Peyer's patch (tissue), 4 donors: ENCODE measurements at regions not wholly inside any gene's neighbourhood (a gene's known extent, or its start where the extent isn't known, plus 50 kb on each side); places are given as distances from the start of the nearest gene placed in this dataset.
"Not testable (repeated sequence)": the region's sequence is repeated elsewhere in the genome, so short reads cannot be mapped to it uniquely, and the experiment has no call there.

Experiments
- POLR2A ChIP-seq, 2 donors: fragments of 450-650 bp; IDR thresholded peaks; one replicate each; pipeline ENCODE4 v1.5.1; 2017; ENCODE audit warnings: antibody characterized with exemption in 2 of 2, mild to moderate bottlenecking in 2 of 2, moderate library complexity in 2 of 2
- TF ChIP-seq, protein P1 (sequence below), 6 experiments: fragments of 450-650 bp in 4 of 6; fragments of 200-600 bp in 2 of 6; sonication (generic) in 1 of 6; IDR thresholded peaks; one replicate each; pipeline ENCODE4 v1.5.1; 2017 to 2019; ENCODE audit warnings: antibody characterized with exemption in 6 of 6, mild to moderate bottlenecking in 3 of 6, moderate library complexity in 1 of 6

DNA sequence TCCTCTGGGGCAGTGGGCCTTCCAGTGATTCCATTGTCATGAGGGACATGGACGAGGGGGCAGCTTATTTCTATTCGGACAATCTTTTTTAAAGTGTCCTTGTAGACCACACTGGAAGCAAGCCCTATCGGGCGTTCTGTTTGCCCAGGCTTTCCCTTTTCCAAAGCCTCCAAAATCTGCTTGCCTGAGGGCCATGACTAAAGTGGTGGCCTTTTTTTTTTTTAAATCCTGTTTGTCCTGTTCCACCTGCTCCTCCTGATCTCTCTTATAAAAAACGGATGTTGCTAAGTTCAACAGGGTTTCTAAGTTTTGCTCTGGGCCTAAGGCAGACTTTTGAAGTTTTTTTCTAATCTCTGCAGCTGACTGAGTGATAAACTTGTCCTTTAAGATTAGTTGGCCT is 1380.1 kb downstream of the SI start:
- TF ChIP-seq, protein P1, sequence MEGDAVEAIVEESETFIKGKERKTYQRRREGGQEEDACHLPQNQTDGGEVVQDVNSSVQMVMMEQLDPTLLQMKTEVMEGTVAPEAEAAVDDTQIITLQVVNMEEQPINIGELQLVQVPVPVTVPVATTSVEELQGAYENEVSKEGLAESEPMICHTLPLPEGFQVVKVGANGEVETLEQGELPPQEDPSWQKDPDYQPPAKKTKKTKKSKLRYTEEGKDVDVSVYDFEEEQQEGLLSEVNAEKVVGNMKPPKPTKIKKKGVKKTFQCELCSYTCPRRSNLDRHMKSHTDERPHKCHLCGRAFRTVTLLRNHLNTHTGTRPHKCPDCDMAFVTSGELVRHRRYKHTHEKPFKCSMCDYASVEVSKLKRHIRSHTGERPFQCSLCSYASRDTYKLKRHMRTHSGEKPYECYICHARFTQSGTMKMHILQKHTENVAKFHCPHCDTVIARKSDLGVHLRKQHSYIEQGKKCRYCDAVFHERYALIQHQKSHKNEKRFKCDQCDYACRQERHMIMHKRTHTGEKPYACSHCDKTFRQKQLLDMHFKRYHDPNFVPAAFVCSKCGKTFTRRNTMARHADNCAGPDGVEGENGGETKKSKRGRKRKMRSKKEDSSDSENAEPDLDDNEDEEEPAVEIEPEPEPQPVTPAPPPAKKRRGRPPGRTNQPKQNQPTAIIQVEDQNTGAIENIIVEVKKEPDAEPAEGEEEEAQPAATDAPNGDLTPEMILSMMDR (IDR thresholded peaks at IDR 0.05) = not testable (repeated sequence)
- TF ChIP-seq POLR2A (IDR thresholded peaks at IDR 0.05) = not testable (repeated sequence)
